ENCODE measurements at regions not wholly inside any gene's neighbourhood (a gene's known extent, or its start where the extent isn't known, plus 50 kb on each side); places are given as distances from the start of the nearest gene placed in this dataset.

GRCh38 chr12:98329589-98329988 lies 185.8 kb upstream of the TMPO start (continued):
- TF ChIP-seq MLLT1 (IDR thresholded peaks at IDR 0.05) = no peak
- TF ChIP-seq ZNF239 (CRISPR knock-in tag; IDR thresholded peaks at IDR 0.05) = no peak

GRCh38 chr12:98332642-98333041 lies 182.7 kb upstream of the TMPO start:
- peak; percentile 63 for ATAC-seq
- intact Hi-C loops (cut with micrococcal nuclease) (no loop called here), in situ Hi-C loops (cut with MboI) (no loop called here)
- Histone ChIP-seq H3K36me3 (ENCODE audit: control insufficient read depth, insufficient read depth, low read length) (no peaks in the 10 kb centered on the region), H3K27ac (ENCODE audit: extremely low read depth, low read depth, low read length) (no peak overlapping the region), H2AFZ (ENCODE audit: low read depth, low read length) (no peak overlapping the region), H4K20me1 (replicated peaks; ENCODE audit: control insufficient read depth, insufficient read depth, low read length) (no peaks in the 10 kb centered on the region), H3K4me1 (replicated peaks in 1 of 2; ENCODE audit: control insufficient read depth in 2 of 2, insufficient read depth in 2 of 2, low read length in 2 of 2) (no peaks in the 10 kb centered on the region), H3K9me3 (replicated peaks; ENCODE audit: control insufficient read depth, insufficient read depth, low read depth, low read length) (no peaks in the 10 kb centered on the region), H3K4me2 (ENCODE audit: insufficient read depth, low read length) (no peak overlapping the region), H3K27me3 (ENCODE audit: control insufficient read depth in 2 of 2, insufficient read depth in 2 of 2, low read length in 2 of 2) (no peaks in the 10 kb centered on the region), H3K9me1 (ENCODE audit: control insufficient read depth, insufficient read depth, low read length) (no peaks in the 10 kb centered on the region), H3K4me3 (no peak overlapping the region), H3K79me2 (ENCODE audit: control insufficient read depth, insufficient read depth, low read length) (no peaks in the 10 kb centered on the region), H3K9ac (ENCODE audit: insufficient read depth in 1 of 2, low read depth in 2 of 2, low read length in 2 of 2) (no peak overlapping the region)
- TF ChIP-seq PBX2 (CRISPR knock-in tag; IDR thresholded peaks at IDR 0.05; ENCODE audit: low read depth) = no peak
- TF ChIP-seq PBX2 (tag; conservative IDR thresholded peaks at IDR 0.05; ENCODE audit: low read depth) = 0 out of 2 replicates have a peak, but pooled peaks have one; percentile 29
- TF ChIP-seq HMGN3 (IDR thresholded peaks at IDR 0.05; ENCODE audit: borderline replicate concordance, extremely low read depth, insufficient read length, low read depth, low read length) = no peak
- no peak for TF ChIP-seq MCM5 (IDR thresholded peaks at IDR 0.05; ENCODE audit: low read depth)
- no peak for TF ChIP-seq FOXP1 (CRISPR knock-in tag; IDR thresholded peaks at IDR 0.05)
- peak; percentile 85 for TF ChIP-seq PKNOX1 (IDR thresholded peaks at IDR 0.05)
- no peak for TF ChIP-seq NFIC (IDR thresholded peaks at IDR 0.05)
- ChIA-PET POLR2A (no interaction called here), CTCF (ENCODE audit: low intra/inter-chr PET ratio) (no interaction called here)
- WGBS (ENCODE audit: insufficient coverage, low coverage, missing lambda C conversion rate) = 0% methylated on average over 1 of the region's 1 CpG
- BruUV-seq (replicated peaks) = no TSS peak
- DNase-seq (ENCODE audit: extremely low read depth in 1 of 4, low spot score in 3 of 4) = no peak
- no peak for FAIRE-seq

Data from K562 (cell line).